HG02571 (cell line): ENCODE measurements at regions not wholly inside any gene's neighbourhood (a gene's known extent, or its start where the extent isn't known, plus 50 kb on each side); places are given as distances from the start of the nearest gene placed in this dataset.

Experiments
- ATAC-seq: cut with Tn5 transposase; IDR thresholded peaks from one replicate; pipeline ENCODE4 v1.9.1; 2021; ENCODE audit warnings: mild to moderate bottlenecking, moderate library complexity; ENCODE audit not compliant: unreplicated experiment

GRCh38 chr4:32321421-32321820 is 1601.3 kb downstream of the PCDH7 start:
- ATAC-seq, result no peak

GRCh38 chr4:32334759-32335158 is 1614.6 kb downstream of the PCDH7 start:
- no peak for ATAC-seq

- ATAC-seq, result no peak
Measured at GRCh38 chr4:32337403-32337802, 1617.2 kb downstream of the PCDH7 start.

- ATAC-seq, result no peak
Measured at GRCh38 chr4:32340591-32340990, 1620.4 kb downstream of the PCDH7 start.

GRCh38 chr4:32341342-32341741 is 1621.2 kb downstream of the PCDH7 start:
- ATAC-seq, result no peak

- no peak for ATAC-seq
Measured at GRCh38 chr4:32342054-32342453, 1621.9 kb downstream of the PCDH7 start.

- ATAC-seq, result no peak
Measured at GRCh38 chr4:32349026-32349425, 1628.9 kb downstream of the PCDH7 start.

- ATAC-seq, result no peak
Measured at GRCh38 chr4:32374206-32374605, 1654.0 kb downstream of the PCDH7 start.

GRCh38 chr4:32393806-32394205 is 1673.6 kb downstream of the PCDH7 start:
- no peak for ATAC-seq

- no peak for ATAC-seq
Measured at GRCh38 chr4:32394255-32394654, 1674.1 kb downstream of the PCDH7 start.

GRCh38 chr4:32396507-32397070 is 1676.4 kb downstream of the PCDH7 start:
- no peak for ATAC-seq

- no peak for ATAC-seq
Measured at GRCh38 chr4:32400870-32401269, 1680.7 kb downstream of the PCDH7 start.

- ATAC-seq, result no peak
Measured at GRCh38 chr4:32417113-32417704, 1697.0 kb downstream of the PCDH7 start.

- ATAC-seq, result no peak
Measured at GRCh38 chr4:32423267-32423666, 1703.1 kb downstream of the PCDH7 start.

GRCh38 chr4:32425243-32425642 is 1705.1 kb downstream of the PCDH7 start:
- ATAC-seq, result no peak

GRCh38 chr4:32427566-32427965 is 1707.4 kb downstream of the PCDH7 start:
- no peak for ATAC-seq

- ATAC-seq, result no peak
Measured at GRCh38 chr4:32429151-32429550, 1709.0 kb downstream of the PCDH7 start.

- ATAC-seq, result no peak
Measured at GRCh38 chr4:32435308-32435707, 1715.1 kb downstream of the PCDH7 start.

- no peak for ATAC-seq
Measured at GRCh38 chr4:32436816-32437215, 1716.6 kb downstream of the PCDH7 start.

- no peak for ATAC-seq
Measured at GRCh38 chr4:32440391-32440790, 1720.2 kb downstream of the PCDH7 start.

GRCh38 chr4:32454482-32454881 is 1734.3 kb downstream of the PCDH7 start:
- ATAC-seq, result no peak

- no peak for ATAC-seq
Measured at GRCh38 chr4:32455231-32455630, 1735.1 kb downstream of the PCDH7 start.

- ATAC-seq, result no peak
Measured at GRCh38 chr4:32460972-32461371, 1740.8 kb downstream of the PCDH7 start.
